ENCODE measurements at regions not wholly inside any gene's neighbourhood (a gene's known extent, or its start where the extent isn't known, plus 50 kb on each side); places are given as distances from the start of the nearest gene placed in this dataset.

- no peak for TF ChIP-seq REST (IDR thresholded peaks at IDR 0.05)
- TF ChIP-seq PBX3 (IDR thresholded peaks at IDR 0.05) = no peak
- no peak for TF ChIP-seq JUN (IDR thresholded peaks at IDR 0.05)
- no peak for TF ChIP-seq PHF8 (IDR thresholded peaks at IDR 0.05; ENCODE audit: borderline replicate concordance, low read depth)
- no peak for TF ChIP-seq POLR2A (IDR thresholded peaks at IDR 0.05; ENCODE audit: low read length)
- no peak for TF ChIP-seq MAZ (IDR thresholded peaks at IDR 0.05; ENCODE audit: borderline replicate concordance, low read depth, low read length)
- no peak for TF ChIP-seq CTCF (IDR thresholded peaks at IDR 0.05)
- no peak for TF ChIP-seq MAX (IDR thresholded peaks at IDR 0.05)
- no peak for TF ChIP-seq ZFP36 (IDR thresholded peaks at IDR 0.05; ENCODE audit: borderline replicate concordance, partially characterized antibody)
- no peak for TF ChIP-seq KDM1A (IDR thresholded peaks at IDR 0.05; ENCODE audit: low read depth)
- TF ChIP-seq RFX5 (IDR thresholded peaks at IDR 0.05) = no peak
- no peak for TF ChIP-seq CHD4 (IDR thresholded peaks at IDR 0.05; ENCODE audit: borderline replicate concordance)
Observed at GRCh38 chr14:42569227-42569626, 962.6 kb downstream of the LRFN5 start.
